HG03135 (cell line): ENCODE measurements at regions not wholly inside any gene's neighbourhood (a gene's known extent, or its start where the extent isn't known, plus 50 kb on each side); places are given as distances from the start of the nearest gene placed in this dataset.

Source experiments
- ATAC-seq: cut with Tn5 transposase; IDR thresholded peaks from one replicate; pipeline ENCODE4 v1.9.1; 2021; ENCODE audit warnings: mild to moderate bottlenecking, moderate library complexity; ENCODE audit not compliant: unreplicated experiment

- no peak for ATAC-seq
These were observed 1797.8 kb upstream of the WWC1 start for GRCh38 chr5:166493612-166494011.

- no peak for ATAC-seq
These were observed 1793.8 kb upstream of the WWC1 start for GRCh38 chr5:166497496-166498104.

GRCh38 chr5:166499447-166500240 lies 1791.8 kb upstream of the WWC1 start:
- no peak for ATAC-seq

GRCh38 chr5:166503506-166503905 lies 1787.9 kb upstream of the WWC1 start:
- no peak for ATAC-seq

GRCh38 chr5:166505067-166505466 lies 1786.4 kb upstream of the WWC1 start:
- no peak for ATAC-seq

GRCh38 chr5:166505544-166505943 lies 1785.9 kb upstream of the WWC1 start:
- ATAC-seq, result no peak

GRCh38 chr5:166507810-166508425 lies 1783.5 kb upstream of the WWC1 start:
- no peak for ATAC-seq

GRCh38 chr5:166509085-166509484 lies 1782.4 kb upstream of the WWC1 start:
- ATAC-seq, result no peak

GRCh38 chr5:166517976-166518375 lies 1773.5 kb upstream of the WWC1 start:
- ATAC-seq, result no peak

- no peak for ATAC-seq
These were observed 1768.2 kb upstream of the WWC1 start for GRCh38 chr5:166523206-166523605.

- ATAC-seq, result no peak
These were observed 1762.2 kb upstream of the WWC1 start for GRCh38 chr5:166529200-166529599.

- no peak for ATAC-seq
These were observed 1758.8 kb upstream of the WWC1 start for GRCh38 chr5:166532456-166533220.

GRCh38 chr5:166535641-166536040 lies 1755.8 kb upstream of the WWC1 start:
- ATAC-seq, result no peak

- ATAC-seq, result no peak
These were observed 1751.3 kb upstream of the WWC1 start for GRCh38 chr5:166540156-166540555.

GRCh38 chr5:166551384-166551783 lies 1740.1 kb upstream of the WWC1 start:
- no peak for ATAC-seq

- no peak for ATAC-seq
These were observed 1737.7 kb upstream of the WWC1 start for GRCh38 chr5:166553778-166554177.

GRCh38 chr5:166561759-166562158 lies 1729.7 kb upstream of the WWC1 start:
- no peak for ATAC-seq

- no peak for ATAC-seq
These were observed 1729.2 kb upstream of the WWC1 start for GRCh38 chr5:166562246-166562645.

- ATAC-seq, result no peak
These were observed 1724.7 kb upstream of the WWC1 start for GRCh38 chr5:166566725-166567124.

- no peak for ATAC-seq
These were observed 1720.6 kb upstream of the WWC1 start for GRCh38 chr5:166570865-166571264.

- no peak for ATAC-seq
These were observed 1719.8 kb upstream of the WWC1 start for GRCh38 chr5:166571668-166572067.
